HG03060 (cell line): ENCODE measurements at regions not wholly inside any gene's neighbourhood (a gene's known extent, or its start where the extent isn't known, plus 50 kb on each side); places are given as distances from the start of the nearest gene placed in this dataset.
"Not testable (repeated sequence)": the region's sequence is repeated elsewhere in the genome, so short reads cannot be mapped to it uniquely, and the experiment has no call there.

Experiments used
- ATAC-seq: cut with Tn5 transposase; IDR thresholded peaks from one replicate; pipeline ENCODE4 v1.9.1; 2021; ENCODE audit warnings: low read depth, moderate number of reproducible peaks; ENCODE audit not compliant: unreplicated experiment

DNA sequence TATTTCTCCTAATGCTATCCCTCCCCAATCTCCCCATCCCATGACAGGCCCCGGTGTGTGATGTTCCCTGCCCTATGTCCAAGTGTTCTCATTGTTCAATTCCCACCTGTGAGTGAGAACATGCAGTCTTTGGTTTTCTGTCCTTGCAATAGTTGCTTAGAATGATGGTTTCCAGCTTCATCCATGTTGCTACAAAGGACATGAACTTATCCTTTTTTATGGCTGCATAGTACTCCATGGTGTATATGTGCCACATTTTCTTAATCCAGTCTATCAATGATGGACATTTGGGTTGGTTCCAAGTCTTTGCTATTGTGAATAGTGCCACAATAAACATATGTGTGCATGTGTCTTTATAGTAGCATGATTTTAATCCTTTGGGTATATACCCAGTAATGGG, 51.3 kb upstream of the RIOK2 start:
- ATAC-seq: not testable (repeated sequence)

GRCh38 chr5:97242341-97242740, 59.3 kb upstream of the RIOK2 start:
- ATAC-seq: no peak

- no peak for ATAC-seq
These were observed 60.3 kb upstream of the RIOK2 start for GRCh38 chr5:97243353-97243752.

GRCh38 chr5:97245386-97245785, 62.3 kb upstream of the RIOK2 start:
- no peak for ATAC-seq

- ATAC-seq: no peak
These were observed 67.1 kb upstream of the RIOK2 start for GRCh38 chr5:97250113-97250512.

- no peak for ATAC-seq
These were observed 83.0 kb upstream of the RIOK2 start for GRCh38 chr5:97266076-97266475.

DNA sequence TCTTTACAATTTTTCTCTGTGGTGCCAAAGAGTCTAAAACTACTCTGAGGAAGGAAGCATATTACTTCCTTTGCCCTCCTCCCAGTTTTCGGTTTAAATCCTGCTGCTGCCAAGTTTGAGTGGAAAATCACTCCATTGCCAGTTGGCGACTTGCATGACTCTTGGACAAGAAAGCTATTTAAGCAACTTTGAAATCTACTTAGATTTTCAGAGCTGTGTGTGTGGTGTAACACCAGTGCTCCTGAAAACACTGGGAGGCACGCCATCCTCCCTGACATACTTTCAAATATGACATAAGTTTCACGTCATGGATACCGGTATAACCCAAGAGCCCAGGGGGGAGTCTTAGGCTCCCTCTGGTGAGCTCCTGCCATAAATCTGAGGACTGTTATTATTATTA, 83.5 kb upstream of the RIOK2 start:
- no peak for ATAC-seq

DNA sequence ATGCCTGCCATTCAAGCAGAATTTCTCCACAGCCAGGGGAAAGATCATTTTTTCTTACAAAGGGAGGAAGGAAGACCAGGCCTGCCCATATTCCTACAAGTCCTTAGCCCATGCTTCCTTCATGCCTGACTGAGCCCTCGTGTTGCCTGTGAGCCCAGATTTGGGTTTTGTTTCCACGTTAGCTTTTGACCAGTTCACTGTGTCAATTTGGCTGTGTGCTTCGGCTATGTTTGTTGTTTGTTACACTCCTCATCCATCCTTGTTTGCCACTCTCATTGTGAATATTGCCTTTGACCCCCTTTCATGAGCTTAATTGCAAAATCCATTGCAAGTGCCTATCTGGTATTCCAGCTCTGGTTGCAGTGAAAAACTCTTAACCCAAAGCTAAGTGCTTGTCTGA, 84.7 kb upstream of the RIOK2 start:
- ATAC-seq: no peak

DNA sequence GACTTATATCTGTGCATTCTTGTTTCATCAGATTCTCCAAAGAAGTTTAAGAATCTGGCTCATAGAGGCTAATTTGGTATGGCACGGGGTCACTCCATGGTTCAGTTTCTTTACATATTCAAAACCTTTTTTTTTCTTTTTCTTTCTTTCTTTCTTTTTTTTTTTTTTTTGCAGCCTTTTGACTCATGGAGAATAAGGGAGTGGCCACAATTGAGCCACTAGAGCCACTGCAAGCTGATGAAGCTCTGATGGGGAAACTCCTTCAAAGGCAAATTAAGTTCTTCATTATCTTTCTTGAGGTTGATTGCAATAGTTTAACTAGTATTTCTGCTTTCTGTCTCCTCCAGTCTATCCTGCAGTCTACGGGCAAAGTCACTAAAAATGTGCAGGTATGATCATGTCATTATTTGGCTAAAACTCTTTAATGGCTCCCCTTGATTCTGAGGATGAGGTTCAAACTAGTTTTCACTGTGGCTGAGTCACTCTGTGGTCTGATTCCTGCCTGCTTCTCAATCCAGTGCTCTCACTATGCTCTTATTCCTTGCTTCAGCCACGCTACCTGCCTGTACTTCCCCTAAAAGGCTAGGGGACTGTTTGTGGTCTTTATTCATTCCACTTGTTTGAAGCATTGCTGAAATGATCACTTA, 93.5 kb upstream of the RIOK2 start:
- ATAC-seq: no peak

DNA sequence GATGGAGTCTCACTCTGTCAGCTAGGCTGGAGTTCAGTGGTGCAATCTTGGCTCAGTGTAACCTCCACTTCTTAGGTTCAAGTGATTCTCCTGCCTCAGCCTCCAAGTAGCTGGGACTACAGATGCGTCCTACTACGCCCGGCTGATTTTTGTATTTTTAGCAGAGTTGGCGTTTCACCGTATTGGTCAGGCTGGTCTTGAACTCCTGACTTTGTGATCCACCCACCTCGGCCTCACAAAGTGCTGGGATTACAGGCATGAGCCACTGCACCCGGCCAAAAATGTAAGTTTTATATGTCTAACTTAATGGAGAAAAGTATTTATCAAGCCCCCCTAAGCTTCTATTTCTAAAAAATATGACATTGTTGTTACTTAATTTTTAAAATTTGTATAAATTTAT, 98.2 kb upstream of the RIOK2 start:
- ATAC-seq: no peak

DNA sequence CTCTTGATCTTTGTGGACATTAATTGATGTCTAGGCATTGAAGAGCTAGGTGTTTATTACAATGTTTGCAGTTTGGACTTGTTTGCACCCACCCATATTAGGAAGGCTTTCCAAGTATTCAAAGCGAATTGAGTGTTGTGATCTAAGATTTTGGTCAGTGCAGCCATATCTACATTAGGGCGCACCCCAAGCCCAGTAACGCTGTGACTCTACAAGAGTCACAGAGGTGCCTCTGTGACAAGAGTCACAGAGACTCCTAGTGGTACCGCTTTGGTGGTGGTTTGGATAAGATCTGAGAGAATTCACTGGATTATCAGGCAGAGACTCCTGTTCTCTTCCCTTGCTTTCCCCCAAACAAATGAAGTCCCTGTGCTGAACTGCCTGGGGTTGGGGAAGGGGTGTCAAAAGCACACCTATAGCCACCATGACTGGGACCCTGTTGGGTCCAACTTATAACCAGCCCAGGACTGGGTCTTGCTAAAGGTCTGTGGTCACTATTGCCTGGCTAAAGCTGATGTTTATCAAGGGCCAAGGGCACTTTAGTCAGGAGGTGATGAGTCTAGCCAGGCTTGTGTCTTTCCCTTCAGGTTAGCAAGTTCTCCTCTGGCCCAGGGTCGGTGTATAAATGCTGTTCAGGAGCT, 114.1 kb upstream of the RIOK2 start:
- peak; percentile 97 for ATAC-seq

DNA sequence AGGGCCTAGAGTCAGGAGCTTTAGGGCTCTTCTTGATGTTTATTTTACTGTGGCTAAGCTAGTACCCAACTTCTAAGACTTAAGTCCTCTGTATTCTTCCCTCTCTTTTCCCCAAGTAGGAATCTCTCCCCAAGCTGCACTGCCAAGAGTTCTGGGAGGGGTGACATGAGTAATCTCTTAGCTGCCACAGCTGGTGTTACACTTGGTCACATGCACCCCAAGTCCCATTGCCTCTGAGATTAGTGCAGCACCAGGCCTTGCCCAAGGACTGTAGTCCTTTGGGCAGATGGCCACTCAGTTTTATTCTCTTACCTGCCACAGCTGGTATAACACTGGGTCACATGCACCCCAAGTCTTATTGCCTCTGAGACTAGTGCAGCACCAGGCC, 114.7 kb upstream of the RIOK2 start:
- no peak for ATAC-seq

- ATAC-seq: not testable (repeated sequence)
These were observed 118.1 kb upstream of the RIOK2 start for GRCh38 chr5:97301181-97301580.

- no peak for ATAC-seq
These were observed 155.7 kb upstream of the RIOK2 start for GRCh38 chr5:97338729-97339128.

DNA sequence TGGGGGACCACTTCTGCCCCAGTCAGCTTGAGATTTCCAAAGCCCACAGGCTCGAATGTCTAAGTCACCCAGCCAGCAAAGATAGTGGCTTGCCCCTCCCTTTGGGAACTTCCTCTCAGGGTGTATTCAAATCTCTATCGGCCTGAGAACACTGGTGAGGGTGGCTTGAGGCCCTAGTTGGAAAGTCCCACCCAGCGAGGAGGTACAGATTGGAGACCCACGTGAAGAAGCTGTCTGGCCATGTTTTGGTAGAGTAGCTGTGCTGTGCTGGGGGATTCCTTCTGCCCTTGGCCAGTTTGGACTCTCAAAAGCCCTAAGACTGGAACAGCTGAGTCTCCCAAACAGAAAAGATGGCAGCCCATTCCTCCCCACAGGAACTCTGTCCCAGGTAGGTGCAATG, 172.7 kb upstream of the RIOK2 start:
- ATAC-seq: peak; percentile 95

DNA sequence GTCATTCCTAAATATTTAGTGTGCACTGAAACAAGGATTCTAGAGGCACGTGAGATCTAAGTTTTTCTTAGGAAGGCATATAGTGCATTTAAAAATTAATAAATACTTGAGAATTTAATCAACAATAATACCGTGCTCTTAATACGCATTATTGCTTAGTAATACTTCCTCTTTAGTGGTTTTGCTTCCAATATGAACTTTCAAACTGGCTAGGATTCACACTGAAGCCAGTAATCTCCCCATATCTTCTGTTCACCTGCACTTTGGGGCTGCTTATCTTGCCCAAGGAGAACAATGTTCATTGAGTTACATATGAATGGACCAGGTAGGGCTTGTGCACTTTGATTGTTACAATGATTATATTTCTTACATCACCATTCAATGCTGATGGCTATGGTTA, 180.5 kb upstream of the RIOK2 start:
- no peak for ATAC-seq

GRCh38 chr5:97364731-97365130, 181.7 kb upstream of the RIOK2 start:
- ATAC-seq: no peak

GRCh38 chr5:97365163-97365845, 182.3 kb upstream of the RIOK2 start:
- ATAC-seq: no peak

DNA sequence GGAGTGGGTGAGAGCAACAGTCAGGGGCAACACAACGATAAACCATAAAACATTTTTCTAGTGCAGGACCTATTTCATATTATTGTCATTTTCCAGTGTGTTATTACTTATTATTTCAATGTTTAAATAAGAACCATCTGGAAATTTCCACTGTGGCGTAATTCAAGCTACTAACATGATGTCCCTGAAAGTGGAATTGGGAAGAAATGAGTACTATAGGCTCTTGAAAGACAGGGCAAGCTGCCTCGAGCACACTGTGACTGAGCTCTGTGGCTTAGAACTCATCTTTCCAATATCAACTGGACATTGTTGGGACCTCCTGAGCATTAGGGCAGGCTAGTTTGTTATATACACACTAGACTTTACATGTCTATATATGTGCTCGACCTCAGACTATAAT, 182.9 kb upstream of the RIOK2 start:
- ATAC-seq: no peak

DNA sequence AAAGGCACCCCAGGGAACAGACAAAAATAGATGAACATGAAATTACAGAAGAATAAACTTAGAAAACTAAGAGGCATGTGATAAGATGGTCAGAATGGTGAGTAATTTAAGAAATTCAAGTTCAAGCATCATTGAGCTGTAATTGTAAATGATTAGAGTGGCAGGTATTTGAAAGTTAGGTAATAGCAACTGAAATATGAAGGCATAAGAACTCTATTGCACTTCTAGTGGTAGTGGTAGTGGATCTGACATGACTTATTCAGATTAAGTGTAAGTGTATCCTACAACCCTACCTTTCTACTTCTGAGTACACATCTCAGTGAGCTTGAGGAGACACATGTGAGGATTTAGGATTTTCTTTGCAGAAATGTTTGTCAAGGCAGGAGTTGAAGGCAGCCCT, 192.9 kb upstream of the RIOK2 start:
- no peak for ATAC-seq

DNA sequence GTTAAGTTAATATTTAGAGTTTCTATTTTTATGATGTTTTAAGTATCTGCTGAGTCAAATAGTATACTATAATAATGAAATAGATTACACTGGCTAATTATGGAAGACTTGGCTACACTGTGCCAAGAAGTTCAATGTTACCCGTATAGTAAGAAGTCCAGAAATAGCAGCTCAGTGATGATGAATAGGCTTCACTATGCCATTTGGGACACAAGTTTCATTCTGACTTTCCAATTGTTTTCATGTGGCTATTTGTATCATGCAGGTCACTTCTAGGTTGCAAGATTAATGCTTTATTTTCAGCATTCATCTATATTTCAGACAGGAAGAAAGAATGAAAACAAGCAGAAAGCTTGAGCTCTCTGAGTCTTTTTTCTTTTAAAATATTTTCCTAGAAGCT, 194.5 kb upstream of the RIOK2 start:
- ATAC-seq: peak; percentile 58

DNA sequence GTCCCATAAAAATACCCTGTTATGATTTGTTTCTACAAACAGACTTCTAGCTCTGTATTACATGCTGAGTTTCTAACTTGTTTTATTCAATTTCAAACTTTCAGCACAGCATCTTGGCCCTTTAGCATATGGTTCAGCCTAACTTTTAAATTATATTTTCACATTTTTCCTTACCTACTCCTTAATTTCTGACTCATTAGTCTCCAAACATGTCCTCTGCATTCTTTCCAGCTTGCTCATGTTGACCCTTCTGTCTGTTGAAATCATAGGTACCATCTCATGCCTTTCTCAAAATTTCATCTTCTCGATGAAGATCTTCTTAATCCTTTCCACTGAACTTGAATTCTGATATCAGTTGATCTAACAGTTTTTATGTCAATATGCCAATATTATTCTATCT, 200.9 kb upstream of the RIOK2 start:
- ATAC-seq: no peak
